NCI-H510A treated with DMSO at 0.1 percent for 48 hours (cell line): ENCODE measurements at regions not wholly inside any gene's neighbourhood (a gene's known extent, or its start where the extent isn't known, plus 50 kb on each side); places are given as distances from the start of the nearest gene placed in this dataset.
"Not testable (repeated sequence)": the region's sequence is repeated elsewhere in the genome, so short reads cannot be mapped to it uniquely, and the experiment has no call there.

Source experiments
- DNase-seq: peaks from one replicate; lab custom pipeline; 2025; lab: John Stamatoyannopoulos, UW

GRCh38 chr6:85128256-85128655 is 321.6 kb upstream of the NT5E start:
- not testable (repeated sequence) for DNase-seq

GRCh38 chr6:85127696-85128243 is 322.1 kb upstream of the NT5E start:
- no peak for DNase-seq

GRCh38 chr6:85127168-85127498 is 322.8 kb upstream of the NT5E start:
- no peak for DNase-seq

GRCh38 chr6:85126485-85127167 is 323.3 kb upstream of the NT5E start:
- DNase-seq, result no peak

- no peak for DNase-seq
Measured at GRCh38 chr6:85125526-85125925, 324.4 kb upstream of the NT5E start.

GRCh38 chr6:85124472-85125354 is 325.2 kb upstream of the NT5E start:
- DNase-seq, result no peak

- DNase-seq, result no peak
Measured at GRCh38 chr6:85121158-85121557, 328.7 kb upstream of the NT5E start.

- DNase-seq, result no peak
Measured at GRCh38 chr6:85118652-85119235, 331.1 kb upstream of the NT5E start.

- DNase-seq, result no peak
Measured at GRCh38 chr6:85118233-85118632, 331.6 kb upstream of the NT5E start.

GRCh38 chr6:85116475-85116874 is 333.4 kb upstream of the NT5E start:
- DNase-seq, result no peak

- no peak for DNase-seq
Measured at GRCh38 chr6:85115876-85116275, 334.0 kb upstream of the NT5E start.

- no peak for DNase-seq
Measured at GRCh38 chr6:85115376-85115775, 334.5 kb upstream of the NT5E start.

GRCh38 chr6:85114581-85114935 is 335.3 kb upstream of the NT5E start:
- no peak for DNase-seq

- no peak for DNase-seq
Measured at GRCh38 chr6:85113934-85114580, 335.8 kb upstream of the NT5E start.

- DNase-seq, result no peak
Measured at GRCh38 chr6:85112540-85112939, 337.3 kb upstream of the NT5E start.

- no peak for DNase-seq
Measured at GRCh38 chr6:85111481-85112011, 338.3 kb upstream of the NT5E start.

GRCh38 chr6:85110943-85111342 is 338.9 kb upstream of the NT5E start:
- DNase-seq, result no peak

GRCh38 chr6:85107701-85108100 is 342.2 kb upstream of the NT5E start:
- no peak for DNase-seq

- no peak for DNase-seq
Measured at GRCh38 chr6:85096976-85097375, 332.6 kb upstream of the TBX18 start.

GRCh38 chr6:85092226-85092625 is 327.8 kb upstream of the TBX18 start:
- no peak for DNase-seq

- no peak for DNase-seq
Measured at GRCh38 chr6:85089255-85089654, 324.9 kb upstream of the TBX18 start.

GRCh38 chr6:85085875-85086274 is 321.5 kb upstream of the TBX18 start:
- DNase-seq, result no peak
